GM12873 (cell line): ENCODE measurements at regions not wholly inside any gene's neighbourhood (a gene's known extent, or its start where the extent isn't known, plus 50 kb on each side); places are given as distances from the start of the nearest gene placed in this dataset.

Source experiments
- TF ChIP-seq, protein P1 (sequence below): IDR thresholded peaks from 2 replicates; pipeline ENCODE4 v1.5.1; 2012; ENCODE audit warnings: low read depth, mild to moderate bottlenecking, moderate library complexity, low read length, control low read depth; ENCODE audit not compliant: insufficient read depth; ENCODE audit errors: missing control alignments

DNA sequence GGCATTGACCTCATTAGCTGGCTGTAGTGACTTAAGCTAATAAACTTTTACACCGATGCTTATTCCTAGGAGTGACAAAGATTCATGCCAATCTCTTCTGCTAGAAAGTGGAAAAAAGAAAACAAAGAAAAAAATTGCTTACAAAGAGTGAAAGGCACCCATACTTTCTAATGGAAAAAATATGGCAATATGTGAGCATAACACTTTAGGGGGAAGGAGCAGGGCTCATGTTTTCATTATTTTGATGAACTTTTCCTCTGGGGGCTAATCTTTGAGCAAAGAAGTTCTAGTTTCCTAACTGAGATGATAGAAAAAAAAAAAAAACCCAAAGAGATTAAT is 94.8 kb upstream of the THRB start:
- TF ChIP-seq, protein P1, sequence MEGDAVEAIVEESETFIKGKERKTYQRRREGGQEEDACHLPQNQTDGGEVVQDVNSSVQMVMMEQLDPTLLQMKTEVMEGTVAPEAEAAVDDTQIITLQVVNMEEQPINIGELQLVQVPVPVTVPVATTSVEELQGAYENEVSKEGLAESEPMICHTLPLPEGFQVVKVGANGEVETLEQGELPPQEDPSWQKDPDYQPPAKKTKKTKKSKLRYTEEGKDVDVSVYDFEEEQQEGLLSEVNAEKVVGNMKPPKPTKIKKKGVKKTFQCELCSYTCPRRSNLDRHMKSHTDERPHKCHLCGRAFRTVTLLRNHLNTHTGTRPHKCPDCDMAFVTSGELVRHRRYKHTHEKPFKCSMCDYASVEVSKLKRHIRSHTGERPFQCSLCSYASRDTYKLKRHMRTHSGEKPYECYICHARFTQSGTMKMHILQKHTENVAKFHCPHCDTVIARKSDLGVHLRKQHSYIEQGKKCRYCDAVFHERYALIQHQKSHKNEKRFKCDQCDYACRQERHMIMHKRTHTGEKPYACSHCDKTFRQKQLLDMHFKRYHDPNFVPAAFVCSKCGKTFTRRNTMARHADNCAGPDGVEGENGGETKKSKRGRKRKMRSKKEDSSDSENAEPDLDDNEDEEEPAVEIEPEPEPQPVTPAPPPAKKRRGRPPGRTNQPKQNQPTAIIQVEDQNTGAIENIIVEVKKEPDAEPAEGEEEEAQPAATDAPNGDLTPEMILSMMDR: no peak

DNA sequence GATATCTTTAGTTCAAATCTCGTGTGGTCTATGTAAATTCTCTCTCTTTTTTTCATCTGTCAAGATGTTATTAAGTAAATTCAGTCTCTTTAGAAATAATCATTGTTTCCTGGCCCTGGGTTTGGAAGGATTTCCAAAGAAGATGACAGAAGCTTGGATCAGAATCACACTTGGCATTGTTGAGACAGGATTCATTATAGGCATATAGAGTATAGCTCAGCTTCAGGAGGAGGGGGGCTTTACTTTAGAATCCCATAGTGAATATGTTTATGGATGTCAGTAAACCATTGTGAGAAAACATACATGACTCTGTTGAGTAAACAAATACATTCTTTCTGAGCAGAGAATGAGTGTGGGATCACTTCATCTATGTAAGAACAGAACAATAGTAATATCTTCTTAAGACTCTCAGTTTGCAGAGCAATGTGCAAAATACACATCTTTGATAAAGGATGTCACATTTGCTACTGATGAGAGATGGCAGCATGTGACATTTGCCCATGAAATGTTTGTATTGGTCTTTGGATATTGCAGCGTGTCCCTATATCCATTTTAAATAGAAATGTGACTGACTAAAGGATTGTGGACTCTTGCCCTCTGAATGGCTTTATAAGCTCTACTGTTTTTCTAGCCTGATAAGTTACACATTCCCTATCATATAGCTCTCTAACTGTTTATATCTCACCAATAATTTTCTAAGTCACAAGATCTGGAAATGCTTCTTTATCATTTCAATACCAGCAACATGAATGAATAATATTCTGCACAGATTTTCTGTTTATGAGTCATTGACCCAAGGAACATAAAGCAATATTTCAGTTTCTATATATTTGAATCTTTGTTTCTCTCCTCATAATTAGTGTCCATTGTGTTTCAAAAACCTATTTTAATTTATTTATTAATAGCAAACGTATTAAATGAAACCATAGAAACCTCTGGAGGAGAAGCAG is 95.6 kb upstream of the THRB start:
- TF ChIP-seq, protein P1: no peak

DNA sequence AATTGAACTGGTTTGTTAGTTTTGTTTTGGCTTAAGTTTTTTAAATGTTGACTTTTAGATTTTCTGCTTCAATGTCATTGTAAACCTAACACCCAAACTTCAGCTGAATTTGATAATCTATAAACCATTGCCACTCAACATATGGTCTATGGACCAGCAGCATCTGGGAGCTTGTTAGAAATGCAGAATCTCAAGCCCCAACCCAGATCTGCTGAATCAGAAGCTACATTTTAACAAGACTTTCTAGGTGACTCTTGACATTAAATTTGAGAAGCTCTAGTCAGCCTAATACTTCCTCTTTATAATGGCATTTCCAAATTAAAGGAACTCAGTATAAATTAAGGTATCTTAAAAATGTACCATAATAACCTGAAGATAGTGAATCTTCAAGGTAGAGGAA is 96.5 kb upstream of the THRB start:
- TF ChIP-seq, protein P1: no peak

DNA sequence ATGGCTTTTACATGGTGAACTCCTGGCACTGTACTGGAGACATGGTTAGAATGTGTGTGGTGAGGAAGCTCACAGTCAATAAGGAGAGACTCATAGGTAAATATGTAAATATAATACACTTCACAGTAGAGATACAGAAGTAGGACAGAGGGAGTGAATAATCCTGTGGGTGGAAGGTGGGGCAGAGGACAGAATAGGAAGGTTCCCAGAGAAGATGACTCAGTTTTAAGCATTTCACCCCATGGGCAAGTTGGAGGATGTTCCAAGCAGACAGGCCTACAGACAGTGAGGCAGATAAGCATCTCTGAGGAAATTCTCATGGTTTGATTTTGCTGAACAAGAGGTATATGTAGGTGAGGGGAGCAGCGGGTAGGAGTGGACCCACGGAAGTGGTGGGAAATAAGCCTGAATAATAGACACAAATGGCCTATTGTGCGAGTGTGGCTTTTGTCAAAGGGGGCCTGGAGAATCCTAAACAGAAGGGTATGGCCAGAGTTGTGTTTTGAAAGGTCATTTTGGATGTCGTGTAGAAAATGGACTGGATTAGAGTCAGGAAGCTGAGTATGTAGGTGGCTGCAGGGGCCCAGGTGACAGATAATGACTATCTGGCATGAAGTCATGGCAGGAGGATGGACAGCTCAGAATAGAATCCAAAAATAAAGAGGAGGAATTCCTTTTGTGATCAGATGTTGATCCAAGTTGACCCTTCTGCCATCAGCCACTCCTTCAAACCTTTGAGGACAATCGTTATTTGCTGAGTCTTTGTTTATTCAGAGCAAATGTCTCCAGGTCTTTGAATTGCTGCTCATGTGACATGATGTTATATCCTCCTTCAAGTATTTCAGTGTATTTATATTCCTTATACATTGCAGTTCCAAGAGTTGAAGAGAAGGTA is 97.3 kb upstream of the THRB start:
- TF ChIP-seq, protein P1: no peak

DNA sequence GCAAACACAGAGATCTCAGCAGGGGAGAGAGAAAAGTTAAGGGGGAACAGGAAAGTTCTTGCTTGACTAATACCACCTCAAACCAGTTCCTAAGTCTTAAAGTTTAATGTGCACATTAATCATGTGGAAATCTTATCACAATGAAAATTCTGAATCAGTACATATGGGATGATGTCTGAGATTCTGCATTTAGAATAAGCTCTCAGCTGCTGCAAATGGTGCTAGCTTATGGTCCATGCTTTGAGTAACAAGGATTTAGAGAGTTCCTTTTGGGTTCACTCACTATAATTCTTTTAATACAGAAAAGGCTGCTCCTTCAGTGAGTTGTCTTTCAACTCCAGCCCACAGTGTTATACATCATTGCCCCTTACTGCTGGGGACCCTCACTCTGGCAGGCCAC is 99.5 kb upstream of the THRB start:
- TF ChIP-seq, protein P1: no peak

DNA sequence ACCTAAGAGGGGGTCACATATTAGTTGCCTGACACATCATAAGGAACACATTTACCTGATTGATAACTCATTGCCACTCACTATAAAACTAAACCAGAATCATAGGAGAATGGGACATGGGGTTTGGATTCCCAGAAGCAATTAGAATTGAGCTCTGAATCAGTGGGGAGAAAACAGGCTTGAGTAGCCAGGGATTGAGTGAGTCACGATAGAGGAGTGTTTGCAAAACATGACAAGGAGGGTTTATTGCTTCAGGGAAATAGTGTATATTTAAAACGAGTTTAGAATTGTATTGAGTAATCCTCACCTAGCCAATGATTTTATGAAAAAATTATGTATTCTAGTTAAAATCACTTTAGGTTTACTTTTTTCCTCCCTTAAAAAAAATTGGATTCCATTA is 101.1 kb upstream of the THRB start:
- TF ChIP-seq, protein P1: no peak

DNA sequence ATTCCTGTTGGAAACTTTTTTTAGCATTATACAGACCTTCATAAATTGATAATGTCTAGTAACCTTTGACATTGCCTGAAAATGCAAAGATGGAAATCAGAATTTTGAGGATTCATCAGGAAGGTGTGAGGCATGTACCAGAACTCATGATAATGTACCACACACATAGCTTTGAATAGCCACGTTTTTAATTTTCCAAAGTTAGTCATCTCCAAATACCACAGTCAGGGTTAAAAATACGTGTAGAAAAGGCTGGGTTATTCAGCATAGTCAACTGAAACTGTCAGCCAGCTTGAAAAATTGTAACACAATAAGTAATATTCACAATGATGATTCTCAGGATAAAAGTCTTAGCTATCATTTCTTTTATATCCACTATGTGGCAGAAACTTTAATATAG is 102.0 kb upstream of the THRB start:
- TF ChIP-seq, protein P1: no peak
